22Rv1 (cell line): ENCODE measurements at regions not wholly inside any gene's neighbourhood (a gene's known extent, or its start where the extent isn't known, plus 50 kb on each side); places are given as distances from the start of the nearest gene placed in this dataset.

Source experiments
- H3K27ac ChIP-seq: fragments of 450-650 bp; 2 replicates; pipeline ENCODE4 v1.5.1; 2017
- CTCF ChIP-seq: fragments of 450-650 bp; IDR thresholded peaks from 2 replicates; pipeline ENCODE4 v1.5.1; 2017; ENCODE audit warnings: mild to moderate bottlenecking
- ZFX ChIP-seq: fragments of 450-650 bp; IDR thresholded peaks from 2 replicates; pipeline ENCODE4 v1.6.1; 2017; ENCODE audit warnings: antibody characterized with exemption, borderline replicate concordance

DNA sequence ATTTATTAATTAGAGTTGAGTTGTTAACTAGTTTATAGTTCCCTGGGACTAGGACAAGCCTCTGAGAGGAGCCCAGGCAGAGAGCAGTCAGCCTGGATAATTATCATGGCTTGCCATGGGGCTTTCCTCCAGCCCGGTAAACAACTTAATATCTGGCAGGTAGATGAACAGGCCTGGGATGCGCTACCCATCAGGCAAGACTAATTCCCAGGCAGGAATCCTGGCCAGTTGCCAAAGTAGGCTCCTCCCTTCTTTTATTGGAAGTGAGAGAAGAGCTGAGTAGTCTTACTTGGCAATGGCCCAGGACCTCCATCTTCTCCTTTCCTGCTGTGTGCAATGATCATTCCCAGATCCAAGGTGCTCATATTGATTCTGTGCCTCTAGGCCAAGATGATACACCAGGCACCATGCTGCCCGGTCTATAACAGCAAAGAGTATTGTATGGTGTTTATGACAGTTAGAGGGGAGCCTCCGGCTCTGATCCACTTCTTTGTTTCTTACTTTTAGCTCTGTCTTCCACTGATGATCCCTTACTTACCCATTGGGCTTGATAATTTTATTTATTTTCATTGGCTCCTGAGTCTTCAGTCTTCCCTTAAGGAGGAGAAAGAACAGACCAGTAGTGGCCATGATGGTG, 408.7 kb downstream of the REEP3 start:
- no peak for TF ChIP-seq ZFX
- no peak for TF ChIP-seq CTCF
- H3K27ac ChIP-seq: no peak overlapping the region

DNA sequence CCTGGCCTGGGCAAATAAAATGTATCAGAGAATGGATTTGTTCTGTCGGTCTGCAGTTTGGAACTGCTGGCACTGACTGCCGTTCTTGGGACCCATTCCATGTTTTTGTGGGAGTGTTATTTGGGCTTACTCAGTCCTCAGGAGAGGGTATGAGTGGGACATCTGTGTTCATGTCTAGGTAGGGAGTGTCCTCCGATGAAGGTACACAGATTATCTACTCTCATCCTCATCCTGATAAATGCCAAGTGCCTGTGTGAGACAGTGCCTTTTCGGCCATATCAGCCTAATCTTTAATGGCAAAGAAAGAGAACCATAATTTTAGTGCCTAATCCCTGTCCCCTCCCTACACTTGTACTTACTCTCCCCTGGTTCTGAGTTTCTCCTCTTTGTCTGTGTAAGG, 409.4 kb downstream of the REEP3 start:
- TF ChIP-seq ZFX (no peak), CTCF (no peak)

DNA sequence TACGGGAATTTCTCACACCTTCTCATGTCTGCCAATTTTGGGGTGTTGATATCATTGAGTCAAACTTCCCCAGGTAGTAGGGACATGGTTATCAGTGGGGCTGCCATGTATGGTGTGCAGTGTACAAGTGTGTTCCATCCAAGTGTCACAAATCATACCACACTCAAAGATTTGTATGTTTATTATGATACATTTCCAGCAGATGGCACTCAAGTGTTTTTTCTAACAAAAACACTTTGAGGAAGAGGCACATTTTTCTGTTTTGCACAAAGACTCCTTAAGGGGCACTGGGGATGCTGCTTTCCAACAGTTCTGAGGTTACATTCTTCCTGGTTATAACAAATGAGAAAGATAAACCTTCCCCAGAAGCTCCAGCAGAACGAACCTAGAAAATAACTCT, 414.5 kb downstream of the REEP3 start:
- H3K27ac ChIP-seq: no peak overlapping the region
- TF ChIP-seq ZFX: no peak
- TF ChIP-seq CTCF: peak; percentile 47

More for the DNA sequence above, 409.4 kb downstream of the REEP3 start:
- H3K27ac ChIP-seq: no peak overlapping the region

GRCh38 chr10:63940277-63940922, 419.2 kb downstream of the REEP3 start:
- H3K27ac ChIP-seq: no peak overlapping the region
- TF ChIP-seq ZFX (no peak), CTCF (no peak)

- no peak for TF ChIP-seq CTCF
- TF ChIP-seq ZFX: no peak
- no peak overlapping the region for H3K27ac ChIP-seq
Measured at GRCh38 chr10:63964406-63964805, 443.2 kb downstream of the REEP3 start.

DNA sequence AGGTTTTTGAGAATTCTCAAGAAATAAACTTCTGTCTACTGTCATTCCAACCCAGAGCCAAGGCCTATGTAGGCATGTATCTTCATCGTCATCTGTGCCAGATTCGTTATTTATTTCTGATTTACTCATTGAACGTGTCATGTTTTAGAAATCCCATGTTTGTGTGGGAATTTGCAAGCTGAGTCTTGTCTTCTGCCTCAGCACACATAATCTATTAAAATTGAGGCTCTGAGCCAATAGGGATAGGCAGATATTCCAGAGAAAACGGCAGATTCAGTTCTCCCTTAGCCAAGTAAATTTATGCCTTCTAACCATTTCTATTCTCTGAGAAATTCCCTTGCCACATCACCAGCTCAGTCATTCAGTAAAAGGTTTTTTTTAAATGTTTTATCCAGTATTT, 444.6 kb downstream of the REEP3 start:
- TF ChIP-seq CTCF (no peak), ZFX (no peak)
- no peak overlapping the region for H3K27ac ChIP-seq

DNA sequence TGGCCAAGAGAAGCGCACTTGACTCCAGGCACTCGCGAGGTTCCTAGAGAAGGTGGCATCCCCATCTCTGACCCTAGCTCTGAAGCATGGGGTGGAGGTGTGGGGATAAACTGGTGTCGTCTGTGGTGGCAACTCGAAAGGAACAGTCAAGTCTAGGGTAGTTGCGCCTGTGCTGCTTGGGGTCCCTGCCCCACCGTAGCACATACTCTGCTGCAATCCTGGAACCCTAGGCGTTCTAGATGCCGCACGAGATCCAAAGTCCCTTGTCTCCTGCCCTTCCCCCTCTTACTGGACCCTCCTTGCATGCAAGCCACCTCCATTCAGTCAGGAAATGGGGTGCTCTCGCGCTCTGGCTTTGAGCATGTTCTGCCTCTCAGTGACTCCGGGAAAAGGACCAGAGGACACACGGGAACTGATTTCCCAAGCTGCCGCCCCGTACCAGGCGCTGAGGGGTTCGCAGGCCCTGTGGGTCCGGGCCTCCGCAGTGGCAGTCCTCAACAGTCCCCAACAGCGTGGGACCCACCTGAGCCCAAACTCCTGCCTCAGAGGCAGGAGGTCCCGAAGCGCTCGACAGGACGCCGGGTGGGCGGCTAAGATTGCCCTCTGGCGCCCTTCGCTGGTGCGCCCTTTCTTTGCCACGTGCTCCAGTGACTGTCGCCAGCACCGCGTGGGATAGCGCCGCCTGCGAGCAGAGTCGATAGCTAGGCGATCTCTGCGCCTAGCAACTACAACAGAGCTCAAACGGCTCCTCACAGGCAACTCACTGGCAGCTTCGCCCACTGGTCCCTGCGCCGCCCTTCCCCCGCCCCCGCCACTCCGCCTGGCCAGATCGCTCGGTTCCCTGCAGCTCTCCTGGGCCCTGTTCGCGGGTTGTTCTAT, 452.0 kb downstream of the REEP3 start:
- no peak overlapping the region for H3K27ac ChIP-seq
- TF ChIP-seq ZFX: no peak
- TF ChIP-seq CTCF: no peak
